ENCODE measurements at regions not wholly inside any gene's neighbourhood (a gene's known extent, or its start where the extent isn't known, plus 50 kb on each side); places are given as distances from the start of the nearest gene placed in this dataset.
"Not testable (repeated sequence)": the region's sequence is repeated elsewhere in the genome, so short reads cannot be mapped to it uniquely, and the experiment has no call there.

GRCh38 chr9:74016004-74016403, 481.1 kb upstream of the RORB start:
- H3K4me3 ChIP-seq (ENCODE audit: insufficient read depth, low read depth, low read length, poor library complexity, severe bottlenecking) = no peak overlapping the region
- no peaks in the 10 kb centered on the region for H3K4me1 ChIP-seq (ENCODE audit: control insufficient read depth, insufficient read depth, low read length, poor library complexity, severe bottlenecking)
- H3K27me3 ChIP-seq (replicated peaks; ENCODE audit: control insufficient read depth, insufficient read depth, low read length, poor library complexity, severe bottlenecking) = no peaks in the 10 kb centered on the region
- no peaks in the 10 kb centered on the region for H3K9me3 ChIP-seq (ENCODE audit: control insufficient read depth, low read length)
- no peaks in the 10 kb centered on the region for H3K36me3 ChIP-seq (ENCODE audit: control insufficient read depth, insufficient read depth, low read length)
- H3K27ac ChIP-seq (ENCODE audit: insufficient read depth, low read length, poor library complexity, severe bottlenecking) = no peak overlapping the region
- no peak for DNase-seq

GRCh38 chr9:74025402-74025925, 471.7 kb upstream of the RORB start:
- H3K27me3 ChIP-seq (replicated peaks; ENCODE audit: control insufficient read depth, insufficient read depth, low read length, poor library complexity, severe bottlenecking) = no peaks in the 10 kb centered on the region
- no peak overlapping the region for H3K4me3 ChIP-seq (ENCODE audit: insufficient read depth, low read depth, low read length, poor library complexity, severe bottlenecking)
- H3K36me3 ChIP-seq (ENCODE audit: control insufficient read depth, insufficient read depth, low read length) = no peaks in the 10 kb centered on the region
- no peak for DNase-seq
- no peaks in the 10 kb centered on the region for H3K9me3 ChIP-seq (ENCODE audit: control insufficient read depth, low read length)
- no peak overlapping the region for H3K27ac ChIP-seq (ENCODE audit: insufficient read depth, low read length, poor library complexity, severe bottlenecking)
- no peaks in the 10 kb centered on the region for H3K4me1 ChIP-seq (ENCODE audit: control insufficient read depth, insufficient read depth, low read length, poor library complexity, severe bottlenecking)

- H3K4me3 ChIP-seq (ENCODE audit: insufficient read depth, low read depth, low read length, poor library complexity, severe bottlenecking) = no peak overlapping the region
- no peak overlapping the region for H3K27ac ChIP-seq (ENCODE audit: insufficient read depth, low read length, poor library complexity, severe bottlenecking)
- no peaks in the 10 kb centered on the region for H3K27me3 ChIP-seq (replicated peaks; ENCODE audit: control insufficient read depth, insufficient read depth, low read length, poor library complexity, severe bottlenecking)
- H3K4me1 ChIP-seq (ENCODE audit: control insufficient read depth, insufficient read depth, low read length, poor library complexity, severe bottlenecking) = no peaks in the 10 kb centered on the region
- no peaks in the 10 kb centered on the region for H3K9me3 ChIP-seq (ENCODE audit: control insufficient read depth, low read length)
- DNase-seq = no peak
- H3K36me3 ChIP-seq (ENCODE audit: control insufficient read depth, insufficient read depth, low read length) = no peaks in the 10 kb centered on the region
These were observed 464.7 kb upstream of the RORB start for GRCh38 chr9:74032421-74032820.

- H3K4me1 ChIP-seq (ENCODE audit: control insufficient read depth, insufficient read depth, low read length, poor library complexity, severe bottlenecking) = no peaks in the 10 kb centered on the region
- no peak for DNase-seq
- H3K36me3 ChIP-seq (ENCODE audit: control insufficient read depth, insufficient read depth, low read length) = no peaks in the 10 kb centered on the region
- no peak overlapping the region for H3K27ac ChIP-seq (ENCODE audit: insufficient read depth, low read length, poor library complexity, severe bottlenecking)
- H3K27me3 ChIP-seq (replicated peaks; ENCODE audit: control insufficient read depth, insufficient read depth, low read length, poor library complexity, severe bottlenecking) = no peaks in the 10 kb centered on the region
- H3K9me3 ChIP-seq (ENCODE audit: control insufficient read depth, low read length) = no peaks in the 10 kb centered on the region
- no peak overlapping the region for H3K4me3 ChIP-seq (ENCODE audit: insufficient read depth, low read depth, low read length, poor library complexity, severe bottlenecking)
These were observed 461.3 kb upstream of the RORB start for GRCh38 chr9:74035786-74036185.

GRCh38 chr9:74036549-74037231, 460.4 kb upstream of the RORB start:
- Histone ChIP-seq H3K36me3 (ENCODE audit: control insufficient read depth, insufficient read depth, low read length) (no peaks in the 10 kb centered on the region), H3K27ac (ENCODE audit: insufficient read depth, low read length, poor library complexity, severe bottlenecking) (no peak overlapping the region), H3K4me3 (ENCODE audit: insufficient read depth, low read depth, low read length, poor library complexity, severe bottlenecking) (no peak overlapping the region), H3K9me3 (ENCODE audit: control insufficient read depth, low read length) (no peaks in the 10 kb centered on the region), H3K4me1 (ENCODE audit: control insufficient read depth, insufficient read depth, low read length, poor library complexity, severe bottlenecking) (no peaks in the 10 kb centered on the region), H3K27me3 (replicated peaks; ENCODE audit: control insufficient read depth, insufficient read depth, low read length, poor library complexity, severe bottlenecking) (no peaks in the 10 kb centered on the region)
- DNase-seq = no peak

GRCh38 chr9:74037274-74037673, 459.9 kb upstream of the RORB start:
- DNase-seq = no peak
- Histone ChIP-seq H3K36me3 (ENCODE audit: control insufficient read depth, insufficient read depth, low read length) (no peaks in the 10 kb centered on the region), H3K27ac (ENCODE audit: insufficient read depth, low read length, poor library complexity, severe bottlenecking) (no peak overlapping the region), H3K4me1 (ENCODE audit: control insufficient read depth, insufficient read depth, low read length, poor library complexity, severe bottlenecking) (no peaks in the 10 kb centered on the region), H3K27me3 (replicated peaks; ENCODE audit: control insufficient read depth, insufficient read depth, low read length, poor library complexity, severe bottlenecking) (no peaks in the 10 kb centered on the region), H3K4me3 (ENCODE audit: insufficient read depth, low read depth, low read length, poor library complexity, severe bottlenecking) (no peak overlapping the region), H3K9me3 (ENCODE audit: control insufficient read depth, low read length) (no peaks in the 10 kb centered on the region)

- Histone ChIP-seq H3K27ac (ENCODE audit: insufficient read depth, low read length, poor library complexity, severe bottlenecking) (no peak overlapping the region), H3K4me3 (ENCODE audit: insufficient read depth, low read depth, low read length, poor library complexity, severe bottlenecking) (no peak overlapping the region), H3K36me3 (ENCODE audit: control insufficient read depth, insufficient read depth, low read length) (no peaks in the 10 kb centered on the region), H3K27me3 (replicated peaks; ENCODE audit: control insufficient read depth, insufficient read depth, low read length, poor library complexity, severe bottlenecking) (no peaks in the 10 kb centered on the region), H3K9me3 (ENCODE audit: control insufficient read depth, low read length) (no peaks in the 10 kb centered on the region), H3K4me1 (ENCODE audit: control insufficient read depth, insufficient read depth, low read length, poor library complexity, severe bottlenecking) (no peaks in the 10 kb centered on the region)
- DNase-seq = no peak
These were observed 455.5 kb upstream of the RORB start for GRCh38 chr9:74041588-74041987.

GRCh38 chr9:74044844-74045243, 452.3 kb upstream of the RORB start:
- Histone ChIP-seq H3K4me3 (ENCODE audit: insufficient read depth, low read depth, low read length, poor library complexity, severe bottlenecking) (no peak overlapping the region), H3K9me3 (ENCODE audit: control insufficient read depth, low read length) (no peaks in the 10 kb centered on the region), H3K4me1 (ENCODE audit: control insufficient read depth, insufficient read depth, low read length, poor library complexity, severe bottlenecking) (no peaks in the 10 kb centered on the region), H3K36me3 (ENCODE audit: control insufficient read depth, insufficient read depth, low read length) (no peaks in the 10 kb centered on the region), H3K27ac (ENCODE audit: insufficient read depth, low read length, poor library complexity, severe bottlenecking) (no peak overlapping the region), H3K27me3 (replicated peaks; ENCODE audit: control insufficient read depth, insufficient read depth, low read length, poor library complexity, severe bottlenecking) (no peaks in the 10 kb centered on the region)
- DNase-seq = no peak

- Histone ChIP-seq H3K27me3 (replicated peaks; ENCODE audit: control insufficient read depth, insufficient read depth, low read length, poor library complexity, severe bottlenecking) (no peaks in the 10 kb centered on the region), H3K36me3 (ENCODE audit: control insufficient read depth, insufficient read depth, low read length) (no peaks in the 10 kb centered on the region), H3K4me1 (ENCODE audit: control insufficient read depth, insufficient read depth, low read length, poor library complexity, severe bottlenecking) (no peaks in the 10 kb centered on the region), H3K9me3 (ENCODE audit: control insufficient read depth, low read length) (no peaks in the 10 kb centered on the region), H3K4me3 (ENCODE audit: insufficient read depth, low read depth, low read length, poor library complexity, severe bottlenecking) (no peak overlapping the region), H3K27ac (ENCODE audit: insufficient read depth, low read length, poor library complexity, severe bottlenecking) (no peak overlapping the region)
- no peak for DNase-seq
These were observed 441.1 kb upstream of the RORB start for GRCh38 chr9:74056023-74056422.

GRCh38 chr9:74057051-74057450, 440.1 kb upstream of the RORB start:
- H3K27ac ChIP-seq (ENCODE audit: insufficient read depth, low read length, poor library complexity, severe bottlenecking); H3K9me3 ChIP-seq (ENCODE audit: control insufficient read depth, low read length); DNase-seq; H3K27me3 ChIP-seq (replicated peaks; ENCODE audit: control insufficient read depth, insufficient read depth, low read length, poor library complexity, severe bottlenecking); H3K4me3 ChIP-seq (ENCODE audit: insufficient read depth, low read depth, low read length, poor library complexity, severe bottlenecking); H3K4me1 ChIP-seq (ENCODE audit: control insufficient read depth, insufficient read depth, low read length, poor library complexity, severe bottlenecking); H3K36me3 ChIP-seq (ENCODE audit: control insufficient read depth, insufficient read depth, low read length): not testable (repeated sequence)

Measured in effector memory CD4-positive, alpha-beta T cell (primary cell).